PC-3 (cell line): ENCODE measurements at regions not wholly inside any gene's neighbourhood (a gene's known extent, or its start where the extent isn't known, plus 50 kb on each side); places are given as distances from the start of the nearest gene placed in this dataset.

Experiments
- ATAC-seq: fragments of 200-7000 bp; cut with Tn5 transposase; 2 replicates; pipeline ENCODE4 v1.9.1; 2020; ENCODE audit warnings: mild to moderate bottlenecking, moderate library complexity
- BruUV-seq: library from RNA; stranded (reverse); fragments of 400-500 nt; replicated peaks from 2 replicates; lab custom pipeline; 2021; lab: Mats Ljungman, UMichigan
- CTCF ChIA-PET: fragments of 300-600 bp; sonication (Branson Sonifier 250); formaldehyde crosslinking; loops from one replicate; lab custom pipeline; 2022; ENCODE audit warnings: antibody characterized with exemption; lab: Charles Lee
- POLR2A ChIA-PET: fragments of 300-600 bp; sonication (Branson Sonifier 250); formaldehyde crosslinking; loops from one replicate; lab custom pipeline; 2022; ENCODE audit warnings: antibody characterized with exemption; ENCODE audit not compliant: unreplicated experiment; lab: Charles Lee
- DNase-seq: peaks from one replicate; pipeline ENCODE4 v3.0.0-alpha.2; 2015
- H2AFZ ChIP-seq: fragments of 300-600 bp; sonication (generic); 2 replicates; pipeline ENCODE4 v1.6.0; 2016; ENCODE audit warnings: antibody characterized with exemption, low read length
- H3F3A ChIP-seq: fragments of 300-600 bp; sonication (generic); one replicate; pipeline ENCODE4 v1.6.0; 2017; ENCODE audit warnings: antibody characterized with exemption, low read length, control low read depth, mild to moderate bottlenecking; ENCODE audit not compliant: unreplicated experiment
- H3K27ac ChIP-seq: fragments of 300-600 bp; sonication (generic); 2 replicates; pipeline ENCODE4 v1.5.1; 2016; ENCODE audit warnings: mild to moderate bottlenecking, low read length
- H3K27me3 ChIP-seq: fragments of 300-600 bp; sonication (generic); 2 replicates; pipeline ENCODE4 v1.6.1; 2016; ENCODE audit warnings: low read length, mixed read lengths
- H3K36me3 ChIP-seq: fragments of 300-600 bp; sonication (generic); 2 replicates; pipeline ENCODE4 v1.6.1; 2016; ENCODE audit warnings: low read depth, mixed run types, low read length, mixed read lengths
- H3K4me1 ChIP-seq: fragments of 300-600 bp; sonication (generic); 2 replicates; pipeline ENCODE4 v1.5.1; 2016; ENCODE audit warnings: low read length; ENCODE audit not compliant: insufficient read depth
- H3K4me2 ChIP-seq: fragments of 300-600 bp; sonication (generic); 2 replicates; pipeline ENCODE4 v1.6.0; 2016; ENCODE audit warnings: low read length
- H3K4me3 ChIP-seq: fragments of 300-600 bp; sonication (generic); 2 replicates; pipeline ENCODE4 v1.5.1; 2016; ENCODE audit warnings: mild to moderate bottlenecking, low read length, mixed read lengths
- H3K79me2 ChIP-seq: fragments of 300-600 bp; sonication (generic); 2 replicates; pipeline ENCODE4 v1.6.1; 2017; ENCODE audit warnings: low read length, mixed read lengths
- H3K9ac ChIP-seq: fragments of 300-600 bp; sonication (generic); 2 replicates; pipeline ENCODE4 v1.6.0; 2016; ENCODE audit warnings: mild to moderate bottlenecking, low read length
- H3K9me2 ChIP-seq: fragments of 300-600 bp; sonication (generic); replicated peaks from 2 replicates; pipeline ENCODE4 v1.6.1; 2016; ENCODE audit warnings: mixed run types, low read length, mixed read lengths
- H3K9me3 ChIP-seq: fragments of 300-600 bp; sonication (generic); 2 replicates; pipeline ENCODE4 v1.6.1; 2016; ENCODE audit warnings: low read length, mixed read lengths
- H4K20me1 ChIP-seq: fragments of 300-600 bp; sonication (generic); 2 replicates; pipeline ENCODE4 v1.6.1; 2016; ENCODE audit warnings: low read length, mixed read lengths
- CTCF ChIP-seq: fragments of 300-600 bp; sonication (generic); conservative IDR thresholded peaks from 2 replicates; pipeline ENCODE4 v1.5.1; 2017; ENCODE audit warnings: antibody characterized with exemption, low read depth, mild to moderate bottlenecking, low read length
- EZH2 ChIP-seq: fragments of 300-600 bp; sonication (generic); IDR thresholded peaks from one replicate; pipeline ENCODE4 v1.6.1; 2017; ENCODE audit warnings: antibody characterized with exemption, mild to moderate bottlenecking, low read length; ENCODE audit not compliant: unreplicated experiment
- EZH2phosphoT487 ChIP-seq: fragments of 300-600 bp; sonication (generic); IDR thresholded peaks from 2 replicates; pipeline ENCODE4 v1.6.1; 2018; ENCODE audit warnings: mild to moderate bottlenecking, antibody characterized with exemption, low read length, borderline replicate concordance
- intact Hi-C: fragments of 100-400 bp; cut with micrococcal nuclease; formaldehyde crosslinking; loops from 2 replicates; pipeline ENCODE4 v1.9.0; 2023

GRCh38 chr4:155025762-155026457, 182.5 kb upstream of the NPY2R start:
- ChIA-PET POLR2A (no interaction called here), CTCF (interaction anchor here (0.6 to 0.7 kb wide), 2 partner anchors 27 to 308 kb away, joined by 3 read pairs; no protein-coding TSS in a partner anchor)
- TF ChIP-seq EZH2phosphoT487 (no peak), CTCF (peak; percentile 84)
- peak; percentile 79 for DNase-seq
- Histone ChIP-seq H3K9me2 (no peaks in the 10 kb centered on the region), H3K4me2 (peak overlapping the region; percentile 43; the same call in 1 of the 2 replicates), H3K4me3 (no peak overlapping the region), H3K9ac (peak overlapping the region; percentile 29; the same call in 1 of the 2 replicates), H3K27me3 (no peaks in the 10 kb centered on the region), H3K9me3 (no peaks in the 10 kb centered on the region), H4K20me1 (no peaks in the 10 kb centered on the region), H3K27ac (peak overlapping the region; percentile 18; the same call in 1 of the 2 replicates), H3F3A (no peaks in the 10 kb centered on the region), H3K36me3 (no peaks in the 10 kb centered on the region), H2AFZ (0 out of 2 replicates have a peak overlapping the region, but pooled peaks have one; percentile 43), H3K4me1 (peaks cover 7% of the 10 kb centered on the region; the same call in 1 of the 2 replicates), H3K79me2 (no peaks in the 10 kb centered on the region)
- peak; percentile 94 for ATAC-seq
- no TSS peak for BruUV-seq
- intact Hi-C loops = loop anchor here (1.0 to 10.0 kb wide), 6 partner anchors 56 to 345 kb away; no protein-coding TSS in a partner anchor

- peaks cover 7% of the 10 kb centered on the region; the same call in 1 of the 2 replicates for H3K4me1 ChIP-seq
- no peaks in the 10 kb centered on the region for H4K20me1 ChIP-seq
- ChIA-PET POLR2A (no interaction called here), CTCF (interaction anchor here (0.6 to 0.7 kb wide), 2 partner anchors 28 to 307 kb away, joined by 3 read pairs; no protein-coding TSS in a partner anchor)
- ATAC-seq (peak; percentile 78), DNase-seq (no peak)
- no peaks in the 10 kb centered on the region for H3F3A ChIP-seq
- H3K9me2 ChIP-seq = no peaks in the 10 kb centered on the region
- H2AFZ ChIP-seq = no peak overlapping the region
- H3K9ac ChIP-seq = peak overlapping the region; percentile 29; the same call in 1 of the 2 replicates
- H3K79me2 ChIP-seq = no peaks in the 10 kb centered on the region
- peak overlapping the region; percentile 43; the same call in 1 of the 2 replicates for H3K4me2 ChIP-seq
- TF ChIP-seq EZH2 (no peak), CTCF (no peak), EZH2phosphoT487 (no peak)
- no peaks in the 10 kb centered on the region for H3K9me3 ChIP-seq
- no TSS peak for BruUV-seq
- H3K36me3 ChIP-seq = no peaks in the 10 kb centered on the region
- intact Hi-C loops = loop anchor here (1.0 to 10.0 kb wide), 6 partner anchors 56 to 345 kb away; no protein-coding TSS in a partner anchor
- no peaks in the 10 kb centered on the region for H3K27me3 ChIP-seq
- peak overlapping the region; percentile 18; the same call in 1 of the 2 replicates for H3K27ac ChIP-seq
- no peak overlapping the region for H3K4me3 ChIP-seq
Measured at GRCh38 chr4:155026715-155027114, 181.7 kb upstream of the NPY2R start.
